ENCODE measurements at regions not wholly inside any gene's neighbourhood (a gene's known extent, or its start where the extent isn't known, plus 50 kb on each side); places are given as distances from the start of the nearest gene placed in this dataset.

- no peaks in the 10 kb centered on the region for H3K36me3 ChIP-seq (ENCODE audit: control insufficient read depth, insufficient read depth, low read length)
- DNase-seq (ENCODE audit: low read depth), result peak; percentile 82
- H3K4me3 ChIP-seq (ENCODE audit: low read depth, low read length), result no peak overlapping the region
- no peak for TF ChIP-seq CTCF (IDR thresholded peaks at IDR 0.05; ENCODE audit: insufficient read depth, low read length, poor library complexity, severe bottlenecking)
- no peaks in the 10 kb centered on the region for H3K27me3 ChIP-seq (ENCODE audit: control insufficient read depth, insufficient read depth, low read length)
These were observed 262.8 kb upstream of the PARD3B start for GRCh38 chr2:204282525-204282924.

GRCh38 chr2:204289066-204289465 is 256.2 kb upstream of the PARD3B start:
- DNase-seq (ENCODE audit: low read depth), result no peak
- no peak overlapping the region for H3K4me3 ChIP-seq (ENCODE audit: low read depth, low read length)
- no peaks in the 10 kb centered on the region for H3K27me3 ChIP-seq (ENCODE audit: control insufficient read depth, insufficient read depth, low read length)
- no peak for TF ChIP-seq CTCF (IDR thresholded peaks at IDR 0.05; ENCODE audit: insufficient read depth, low read length, poor library complexity, severe bottlenecking)
- no peaks in the 10 kb centered on the region for H3K36me3 ChIP-seq (ENCODE audit: control insufficient read depth, insufficient read depth, low read length)

GRCh38 chr2:204292439-204292838 is 252.8 kb upstream of the PARD3B start:
- TF ChIP-seq CTCF (IDR thresholded peaks at IDR 0.05; ENCODE audit: insufficient read depth, low read length, poor library complexity, severe bottlenecking), result no peak
- no peaks in the 10 kb centered on the region for H3K36me3 ChIP-seq (ENCODE audit: control insufficient read depth, insufficient read depth, low read length)
- H3K27me3 ChIP-seq (ENCODE audit: control insufficient read depth, insufficient read depth, low read length), result no peaks in the 10 kb centered on the region
- H3K4me3 ChIP-seq (ENCODE audit: low read depth, low read length), result no peak overlapping the region
- DNase-seq (ENCODE audit: low read depth), result no peak

GRCh38 chr2:204293884-204294747 is 251.2 kb upstream of the PARD3B start:
- H3K36me3 ChIP-seq (ENCODE audit: control insufficient read depth, insufficient read depth, low read length), result no peaks in the 10 kb centered on the region
- TF ChIP-seq CTCF (IDR thresholded peaks at IDR 0.05; ENCODE audit: insufficient read depth, low read length, poor library complexity, severe bottlenecking), result no peak
- no peak for DNase-seq (ENCODE audit: low read depth)
- H3K4me3 ChIP-seq (ENCODE audit: low read depth, low read length), result no peak overlapping the region
- no peaks in the 10 kb centered on the region for H3K27me3 ChIP-seq (ENCODE audit: control insufficient read depth, insufficient read depth, low read length)

GRCh38 chr2:204298404-204298803 is 246.9 kb upstream of the PARD3B start:
- no peak for TF ChIP-seq CTCF (IDR thresholded peaks at IDR 0.05; ENCODE audit: insufficient read depth, low read length, poor library complexity, severe bottlenecking)
- no peak for DNase-seq (ENCODE audit: low read depth)
- H3K4me3 ChIP-seq (ENCODE audit: low read depth, low read length), result no peak overlapping the region
- no peaks in the 10 kb centered on the region for H3K36me3 ChIP-seq (ENCODE audit: control insufficient read depth, insufficient read depth, low read length)
- no peaks in the 10 kb centered on the region for H3K27me3 ChIP-seq (ENCODE audit: control insufficient read depth, insufficient read depth, low read length)

- no peak for TF ChIP-seq CTCF (IDR thresholded peaks at IDR 0.05; ENCODE audit: insufficient read depth, low read length, poor library complexity, severe bottlenecking)
- Histone ChIP-seq H3K36me3 (ENCODE audit: control insufficient read depth, insufficient read depth, low read length) (no peaks in the 10 kb centered on the region), H3K4me3 (ENCODE audit: low read depth, low read length) (no peak overlapping the region), H3K27me3 (ENCODE audit: control insufficient read depth, insufficient read depth, low read length) (no peaks in the 10 kb centered on the region)
- no peak for DNase-seq (ENCODE audit: low read depth)
These were observed 245.5 kb upstream of the PARD3B start for GRCh38 chr2:204299766-204300165.
